GM21825 (cell line): ENCODE measurements at regions not wholly inside any gene's neighbourhood (a gene's known extent, or its start where the extent isn't known, plus 50 kb on each side); places are given as distances from the start of the nearest gene placed in this dataset.
"Not testable (repeated sequence)": the region's sequence is repeated elsewhere in the genome, so short reads cannot be mapped to it uniquely, and the experiment has no call there.

Experiments
- ATAC-seq: cut with Tn5 transposase; IDR thresholded peaks from one replicate; pipeline ENCODE4 v1.9.1; 2021; ENCODE audit warnings: mild to moderate bottlenecking, moderate library complexity; ENCODE audit not compliant: unreplicated experiment

DNA sequence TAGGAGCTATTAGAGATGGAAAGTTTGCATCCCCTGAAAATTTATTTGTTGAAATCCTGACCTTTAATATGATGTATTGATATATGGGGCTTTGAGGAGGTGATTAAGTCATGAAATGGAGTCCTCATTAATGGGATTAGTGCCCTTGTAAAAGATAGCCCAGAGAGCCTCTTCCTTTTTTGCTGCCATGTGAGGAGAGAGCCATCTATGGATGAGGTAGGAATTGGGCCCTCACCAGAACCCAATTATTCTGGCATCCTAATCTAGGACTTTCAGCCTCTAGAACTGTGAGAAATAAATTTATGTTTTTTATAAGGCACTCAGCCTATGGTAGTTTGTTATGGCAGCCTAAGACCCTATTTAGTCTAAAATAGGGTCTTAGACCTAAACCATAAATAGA lies 250.2 kb upstream of the SLITRK1 start:
- no peak for ATAC-seq

DNA sequence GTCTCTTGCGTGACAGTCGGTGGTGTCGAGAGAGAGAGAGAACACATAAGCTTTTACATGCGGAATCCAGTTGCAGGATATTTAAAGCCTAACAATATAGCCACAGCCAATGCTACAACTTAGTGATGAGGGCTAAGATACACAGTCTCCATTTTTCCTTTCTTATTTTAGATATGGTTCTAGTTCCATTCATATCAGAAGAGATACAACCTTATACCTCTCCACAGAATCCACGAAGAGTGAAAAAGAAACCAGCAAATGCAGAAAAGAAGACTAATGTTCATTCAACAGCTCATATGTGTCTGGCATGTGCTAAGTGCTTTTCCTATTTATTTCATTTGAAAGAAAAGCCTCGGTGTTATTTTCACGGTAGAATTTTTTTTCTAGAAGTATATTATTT lies 249.0 kb upstream of the SLITRK1 start:
- ATAC-seq = no peak

DNA sequence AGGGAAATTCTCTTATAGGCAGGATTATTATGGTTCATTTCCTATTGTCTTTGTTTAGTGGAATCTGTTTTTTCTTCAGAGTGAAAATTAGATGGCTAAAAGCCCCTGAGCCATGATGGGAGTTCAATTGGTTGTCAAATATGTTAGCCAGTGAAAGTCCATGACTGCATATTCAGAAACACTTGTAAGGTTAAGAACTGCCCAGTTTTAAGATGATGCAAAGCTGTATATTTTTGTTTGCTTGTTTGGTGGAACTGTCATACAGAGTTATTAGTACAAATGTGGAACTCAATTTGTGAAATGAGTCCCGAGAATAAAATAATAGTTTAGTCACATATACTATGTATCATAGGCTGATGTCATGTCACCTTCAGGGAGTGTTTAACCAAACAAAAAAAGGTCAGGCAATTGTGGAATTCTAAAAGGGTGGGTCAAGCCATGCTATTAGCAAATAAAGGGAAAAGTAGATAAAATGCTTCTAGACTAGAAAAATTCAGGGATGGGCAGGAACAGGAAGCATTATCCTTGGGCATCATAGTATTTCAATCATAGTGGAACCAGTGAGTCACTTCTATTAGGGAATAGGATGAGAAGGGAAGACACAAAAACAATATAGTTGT lies 248.3 kb upstream of the SLITRK1 start:
- no peak for ATAC-seq

DNA sequence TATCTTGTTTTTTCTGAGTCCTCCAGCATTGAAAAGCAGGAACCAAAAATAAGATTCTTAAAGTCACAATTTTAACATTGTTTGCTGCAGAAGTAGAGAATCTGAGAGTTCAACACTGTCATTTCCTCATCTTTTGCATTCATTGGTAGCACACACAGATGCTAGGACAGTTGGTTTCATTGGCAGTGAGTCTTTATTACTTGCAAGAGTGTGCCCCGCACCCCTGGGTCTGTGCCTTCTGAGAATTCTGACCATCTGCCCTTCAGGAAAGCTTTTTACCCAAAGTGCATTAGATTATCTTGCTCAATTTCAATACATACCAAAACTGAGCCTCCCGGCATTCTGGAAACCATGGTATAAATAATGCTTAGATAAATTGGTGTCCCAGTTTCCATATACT lies 247.7 kb upstream of the SLITRK1 start:
- no peak for ATAC-seq

DNA sequence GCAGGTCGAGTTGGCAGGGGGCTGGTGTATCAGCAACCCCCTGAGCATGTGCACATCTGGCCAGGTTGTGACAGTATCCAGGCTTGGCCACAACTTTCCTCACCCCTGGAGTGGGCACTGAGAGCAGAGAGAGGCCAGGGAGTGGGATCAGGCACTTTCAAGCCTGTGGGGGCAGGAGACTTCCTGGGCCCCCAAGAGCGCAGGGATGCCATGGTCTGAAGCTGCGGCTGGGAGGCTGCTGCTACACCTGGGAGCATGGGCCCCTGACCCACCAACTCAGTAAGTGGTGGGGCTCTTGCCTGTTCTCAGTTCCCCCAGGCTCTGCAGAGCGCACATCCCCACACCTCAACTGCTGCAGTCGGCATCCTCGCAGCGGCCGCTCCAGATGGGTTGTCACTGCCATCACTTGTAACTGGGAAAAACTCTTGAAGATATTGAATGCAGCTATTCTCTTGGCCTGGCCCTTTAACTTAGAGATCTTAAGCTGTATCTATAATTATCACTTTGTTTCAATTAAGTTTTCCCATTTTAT lies 245.4 kb upstream of the SLITRK1 start:
- ATAC-seq = no peak

DNA sequence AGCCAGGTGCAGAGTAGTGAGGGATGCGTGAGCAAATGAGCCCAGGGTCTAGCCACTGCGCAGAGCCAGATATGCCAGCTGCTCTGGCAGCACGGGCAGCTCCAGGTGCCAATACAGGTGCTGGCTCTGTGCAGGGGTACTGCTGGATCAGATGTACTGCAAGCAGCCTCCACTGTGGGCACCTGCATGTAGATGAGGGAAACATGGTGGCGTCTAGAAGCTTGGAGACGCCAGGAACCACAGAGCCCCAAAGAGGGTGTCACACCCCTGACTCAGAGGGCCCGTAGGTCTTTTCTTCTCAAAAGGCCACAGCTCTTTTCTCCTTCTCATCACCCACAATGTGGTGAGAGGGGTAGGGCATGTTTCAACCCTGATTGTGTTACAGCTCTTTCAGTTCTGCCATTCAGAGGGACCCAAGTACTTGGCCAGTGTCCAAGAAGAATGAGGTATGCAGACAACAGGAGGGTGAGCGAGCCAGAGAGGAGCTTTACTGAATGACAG lies 244.4 kb upstream of the SLITRK1 start:
- no peak for ATAC-seq

DNA sequence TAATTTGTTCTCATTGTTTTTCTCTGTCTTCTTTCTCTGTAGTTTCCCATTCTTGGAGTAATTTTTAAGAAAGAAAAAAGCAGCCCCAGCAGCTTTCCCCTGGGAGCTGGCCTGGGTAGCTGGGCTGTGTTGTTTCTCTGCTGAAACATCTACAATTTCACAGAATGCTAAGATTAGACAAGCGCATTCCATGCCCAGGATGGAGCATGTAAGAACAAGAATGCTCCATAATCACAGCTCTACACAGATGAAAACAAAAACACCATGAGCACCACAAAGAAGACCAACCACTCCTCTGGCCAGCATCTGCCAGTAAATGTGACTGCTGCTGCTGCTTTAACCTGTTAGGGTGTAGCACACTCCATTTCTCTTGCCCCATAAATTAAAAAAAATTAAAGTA lies 239.2 kb upstream of the SLITRK1 start:
- no peak for ATAC-seq

DNA sequence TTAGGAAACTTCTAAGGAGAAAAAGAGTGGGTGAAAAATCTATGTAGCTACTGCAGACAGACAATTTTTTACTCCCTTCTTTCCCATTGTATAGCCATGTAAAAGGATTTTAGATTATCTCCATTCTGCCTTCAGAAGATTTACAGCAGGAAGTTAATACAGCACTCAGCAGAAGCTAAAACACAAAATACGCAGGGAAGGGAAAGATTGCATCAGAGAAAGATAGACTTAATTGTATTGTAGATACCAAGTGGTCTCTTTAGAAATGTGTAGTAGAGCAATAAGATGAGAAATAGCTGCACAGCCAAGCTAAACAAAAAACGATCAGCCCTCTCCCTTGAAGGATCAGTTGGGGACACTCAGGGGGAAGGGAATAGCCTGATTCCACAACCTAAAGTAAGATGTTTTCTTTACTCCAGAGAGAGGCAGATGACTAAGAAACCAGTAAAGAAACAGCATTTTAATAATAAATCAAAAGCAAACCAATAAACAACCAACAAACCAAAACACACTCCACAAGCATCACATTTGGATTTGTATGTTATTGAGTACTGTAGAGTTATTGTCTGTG lies 236.7 kb upstream of the SLITRK1 start:
- no peak for ATAC-seq

DNA sequence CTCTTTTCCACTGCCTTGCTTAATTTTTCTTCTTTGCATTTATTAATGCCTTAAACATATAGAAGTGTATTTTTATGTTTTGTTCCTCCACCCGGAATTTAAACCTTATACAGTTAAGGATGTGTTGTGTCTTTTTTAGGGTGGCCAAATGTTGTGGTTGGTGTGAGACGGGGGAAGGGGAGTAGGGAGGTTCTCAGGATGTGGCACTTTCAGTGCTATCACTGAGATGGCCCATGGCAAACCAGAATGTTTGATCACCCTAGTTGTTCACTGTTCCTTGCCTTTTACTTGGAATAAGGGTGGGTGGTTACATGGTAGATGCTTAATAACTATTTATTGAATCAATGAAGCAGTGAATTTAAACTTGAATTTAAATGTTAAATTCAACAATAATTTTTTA lies 216.0 kb upstream of the SLITRK1 start:
- no peak for ATAC-seq

DNA sequence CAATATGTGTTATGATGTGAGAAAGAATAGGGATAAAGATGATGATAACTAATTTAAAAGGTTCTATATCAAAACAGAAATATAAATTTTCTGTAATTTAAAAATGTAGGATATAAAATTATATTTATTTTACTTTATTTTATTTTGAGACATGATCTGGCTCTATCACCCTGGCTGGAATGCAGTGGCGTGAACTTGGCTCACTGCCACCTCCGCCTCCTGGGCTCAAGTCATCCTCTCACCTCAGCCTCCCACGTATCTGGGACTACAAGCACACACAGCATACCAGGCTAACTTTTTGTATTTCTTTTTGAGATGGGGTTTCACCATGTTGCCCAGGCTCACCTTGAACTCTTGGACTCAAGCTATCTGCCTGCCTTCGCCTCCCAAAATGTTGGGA lies 214.9 kb upstream of the SLITRK1 start:
- ATAC-seq = no peak

DNA sequence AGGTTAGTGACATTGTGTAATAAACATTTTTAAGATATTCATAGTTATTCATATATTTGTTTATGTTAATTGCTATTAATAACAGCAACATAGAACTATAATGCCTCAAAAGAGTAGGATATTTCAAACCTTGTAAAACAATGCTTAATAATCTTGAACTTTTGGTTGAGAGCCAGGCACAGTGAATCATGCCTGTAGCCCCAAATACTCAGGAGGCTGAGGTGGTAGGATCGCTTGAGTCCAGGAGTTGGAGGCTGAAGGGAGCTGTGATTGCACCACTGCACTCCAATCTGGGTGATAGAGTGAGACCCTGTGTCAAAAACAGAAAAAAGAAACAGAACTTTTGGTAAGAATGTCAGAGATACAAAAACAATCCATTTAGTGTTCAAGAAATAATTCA lies 213.9 kb upstream of the SLITRK1 start:
- no peak for ATAC-seq

DNA sequence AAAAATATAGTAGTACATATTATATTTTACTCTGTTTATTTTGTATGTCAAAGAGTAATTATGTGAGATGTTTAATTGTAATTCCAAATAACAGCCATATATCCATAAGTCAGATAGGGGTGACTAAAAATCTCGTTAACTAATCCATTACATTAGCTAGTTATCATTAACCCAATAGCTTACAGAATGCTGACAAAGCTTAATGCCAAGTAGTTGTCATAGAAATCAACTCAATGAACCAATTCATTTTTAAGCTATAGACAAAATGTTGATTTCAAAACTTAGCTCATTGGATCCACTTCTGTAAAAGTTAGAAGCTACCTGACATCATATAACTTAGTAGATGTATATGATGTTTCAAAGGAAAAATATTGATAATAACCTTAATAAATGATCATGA lies 206.7 kb upstream of the SLITRK1 start:
- ATAC-seq = no peak

DNA sequence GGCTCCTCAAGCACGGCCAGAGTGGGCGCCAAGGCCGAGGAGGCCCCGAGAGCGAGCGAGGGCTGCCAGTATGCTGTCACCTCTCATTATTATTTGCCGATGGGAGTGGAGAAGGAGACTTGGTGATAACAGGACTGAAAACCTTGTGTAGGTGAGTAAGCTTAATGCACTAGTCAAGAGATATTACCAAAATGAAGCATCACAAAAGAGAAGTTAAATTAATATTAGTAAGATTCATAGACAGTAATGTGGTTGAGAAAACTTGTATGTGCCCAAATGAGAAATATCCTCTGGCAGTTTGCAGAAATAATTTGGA lies 204.5 kb upstream of the SLITRK1 start:
- ATAC-seq = no peak

DNA sequence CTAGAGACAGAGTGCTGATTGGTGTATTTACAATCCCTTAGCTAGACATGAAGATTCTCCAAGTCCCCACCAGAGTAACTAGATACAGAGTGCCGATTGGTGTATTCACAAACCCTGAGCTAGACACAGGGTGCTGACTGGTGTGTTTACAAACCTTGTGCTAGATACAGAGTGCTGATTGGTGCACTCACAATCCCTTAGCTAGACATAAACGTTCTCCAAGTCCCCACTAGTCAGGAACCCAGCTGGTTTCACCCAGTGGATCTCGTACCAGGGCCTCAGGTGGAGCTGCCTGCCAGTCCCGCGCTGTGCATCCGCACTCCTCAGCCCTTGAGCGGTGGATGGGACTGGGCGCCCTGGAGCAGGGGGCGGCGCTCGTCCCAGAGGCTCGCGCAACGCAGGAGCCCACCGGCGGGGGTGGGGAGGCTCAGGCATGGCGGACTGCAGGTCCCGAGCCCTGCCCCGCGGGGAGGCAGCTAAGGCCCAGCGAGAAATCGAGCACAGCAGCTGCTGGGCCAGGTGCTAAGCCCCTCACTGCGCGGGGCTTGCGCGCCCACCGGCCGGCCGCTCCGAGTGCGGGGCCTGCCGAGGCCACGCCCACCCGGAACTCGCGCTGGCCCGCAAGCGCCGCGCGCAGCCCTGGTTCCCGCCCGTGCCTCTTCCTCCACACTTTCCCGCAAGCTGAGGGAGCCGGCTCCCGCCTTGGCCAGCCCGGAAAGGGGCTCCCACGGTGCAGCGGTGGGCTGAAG lies 204.0 kb upstream of the SLITRK1 start:
- not testable (repeated sequence) for ATAC-seq

DNA sequence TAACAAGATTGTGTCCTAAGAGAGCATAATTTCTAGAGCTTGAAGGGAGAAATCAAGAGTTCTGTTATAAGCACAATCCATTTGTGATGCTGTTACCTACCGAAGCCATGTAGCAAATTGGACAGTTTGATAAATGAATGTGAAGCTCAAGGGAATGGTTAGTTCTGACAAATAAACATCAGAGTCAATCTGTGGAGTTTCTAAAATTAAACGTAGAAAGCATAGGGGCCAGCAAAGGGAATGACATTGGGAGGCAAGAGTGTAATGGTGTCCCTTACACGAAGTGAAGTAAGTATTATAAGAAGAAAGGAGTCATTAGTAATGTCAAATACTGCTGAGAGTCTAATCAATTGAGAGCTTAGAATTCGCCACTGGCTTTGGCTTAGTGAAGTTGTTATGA lies 200.2 kb upstream of the SLITRK1 start:
- no peak for ATAC-seq

DNA sequence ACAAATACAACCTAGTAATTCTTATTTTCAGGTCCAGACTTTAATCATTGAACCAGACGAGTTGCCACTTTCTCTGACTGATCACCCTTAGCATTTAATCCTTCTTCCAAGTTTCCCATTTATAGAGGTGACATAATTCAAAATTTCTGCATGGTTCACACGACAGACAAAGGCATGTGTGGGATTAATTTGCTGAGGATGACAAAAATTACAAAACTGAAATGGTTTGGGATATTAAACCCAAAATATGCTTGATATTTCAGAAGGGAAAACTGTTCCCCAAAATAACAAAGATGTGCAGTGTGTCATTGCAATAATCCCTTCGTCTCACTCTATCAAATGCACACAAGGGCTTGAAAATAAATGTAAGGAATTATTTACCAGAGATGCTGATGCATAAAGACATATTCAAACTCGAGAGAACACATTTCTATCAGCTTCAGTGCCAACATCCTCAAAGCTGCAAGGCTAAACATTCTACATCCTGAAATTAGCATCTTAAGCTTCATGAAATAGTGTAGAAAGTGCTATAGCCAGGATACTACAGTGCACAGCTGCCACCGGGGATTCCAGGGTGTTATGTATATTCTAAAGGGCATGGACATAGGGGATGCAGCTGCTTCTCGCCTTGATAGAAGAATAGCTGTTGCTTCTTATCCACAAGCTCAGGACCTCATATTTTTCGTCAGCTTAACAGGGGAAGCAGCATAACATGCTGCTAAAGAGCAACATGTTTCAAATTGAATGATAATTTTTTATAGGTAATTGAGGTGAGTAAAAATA lies 198.7 kb upstream of the SLITRK1 start:
- no peak for ATAC-seq

DNA sequence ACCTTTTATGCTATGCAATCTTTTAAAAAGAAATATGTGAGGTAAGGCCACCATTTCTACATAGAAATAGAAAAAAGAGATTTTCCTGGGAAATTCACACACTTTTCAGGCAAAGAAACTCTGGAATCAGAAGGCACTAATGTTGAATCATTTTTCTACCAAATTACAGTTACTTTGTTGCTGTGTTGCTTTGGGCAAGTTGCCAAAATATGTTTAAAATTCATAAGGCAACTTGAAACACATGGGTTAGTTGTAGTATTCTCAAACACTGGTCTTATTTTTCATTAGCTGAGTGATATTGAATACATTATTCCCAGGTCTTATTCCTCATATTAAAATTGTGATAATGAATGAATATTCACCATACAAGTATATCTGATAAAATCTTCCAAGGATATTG lies 195.0 kb upstream of the SLITRK1 start:
- ATAC-seq = no peak

DNA sequence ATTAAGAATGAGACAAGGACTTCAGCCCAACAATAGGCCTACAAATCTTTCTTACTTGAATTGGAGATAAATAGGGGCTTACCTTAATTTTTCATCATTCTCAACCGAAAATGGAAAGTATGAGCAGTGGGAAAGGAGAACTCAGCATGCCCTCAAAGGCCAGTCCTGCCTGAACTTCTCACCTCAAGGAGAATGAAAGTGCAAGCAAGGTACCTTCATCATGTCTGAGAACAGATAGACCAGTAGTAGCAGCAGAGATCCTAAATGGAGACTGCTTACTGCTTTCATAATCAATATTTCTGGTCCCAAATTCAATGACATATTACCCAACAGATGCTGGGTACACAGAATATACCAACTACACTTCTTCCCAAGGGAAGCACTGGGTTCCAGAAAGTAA lies 194.0 kb upstream of the SLITRK1 start:
- no peak for ATAC-seq

DNA sequence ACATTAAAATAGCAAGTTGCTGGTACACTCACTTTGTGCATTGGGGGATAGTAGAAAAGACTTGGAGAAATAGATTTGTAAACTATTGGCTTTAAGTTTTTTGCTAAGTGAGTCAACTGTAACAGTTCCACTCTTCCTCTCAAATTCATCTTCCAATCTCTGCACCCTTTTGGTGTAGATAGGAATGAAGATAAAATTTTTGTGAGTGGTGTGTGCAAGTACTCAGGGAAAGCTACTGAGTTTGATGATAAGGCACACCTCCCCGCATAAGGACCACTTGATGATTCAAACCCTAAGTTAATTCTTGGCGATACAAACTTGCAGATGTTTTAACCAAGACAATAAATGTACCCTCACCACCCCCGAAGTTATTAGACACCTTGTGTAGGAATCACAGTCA lies 168.3 kb upstream of the SLITRK1 start:
- ATAC-seq = no peak

DNA sequence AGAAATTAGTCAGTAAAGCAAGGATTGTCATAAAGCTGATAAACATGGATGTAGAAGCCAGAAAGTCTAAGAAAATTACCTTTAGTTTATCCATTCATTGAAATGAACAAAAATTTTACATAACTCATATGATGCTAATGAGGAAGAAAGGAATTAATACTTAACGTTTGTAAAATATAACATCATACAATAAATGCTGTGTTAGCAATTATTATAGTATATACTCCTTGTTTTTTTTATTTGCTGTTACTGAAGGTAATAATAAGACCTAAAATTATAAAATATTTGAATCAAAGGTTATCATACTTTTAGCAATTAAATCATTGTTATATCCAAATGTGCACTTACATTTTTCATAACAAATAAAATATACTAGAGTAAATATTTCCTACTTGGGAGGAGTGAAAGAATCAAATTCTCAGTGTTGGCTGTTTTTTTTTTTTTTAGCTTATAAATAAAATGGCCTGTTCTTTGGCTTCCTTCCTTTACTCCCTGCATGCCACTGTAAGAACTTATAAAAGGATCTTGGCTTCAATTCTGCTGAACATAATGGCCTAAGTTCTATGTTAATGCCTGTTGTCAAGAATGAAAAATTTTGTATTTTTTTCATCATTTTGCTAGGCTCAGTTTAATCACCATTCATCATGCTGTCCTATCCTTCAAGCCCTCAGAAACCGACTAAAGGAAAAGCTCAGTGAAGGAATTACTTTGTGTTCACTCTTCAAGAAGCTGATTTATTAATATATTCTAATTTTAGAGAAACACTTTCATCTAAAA lies 167.4 kb upstream of the SLITRK1 start:
- no peak for ATAC-seq

DNA sequence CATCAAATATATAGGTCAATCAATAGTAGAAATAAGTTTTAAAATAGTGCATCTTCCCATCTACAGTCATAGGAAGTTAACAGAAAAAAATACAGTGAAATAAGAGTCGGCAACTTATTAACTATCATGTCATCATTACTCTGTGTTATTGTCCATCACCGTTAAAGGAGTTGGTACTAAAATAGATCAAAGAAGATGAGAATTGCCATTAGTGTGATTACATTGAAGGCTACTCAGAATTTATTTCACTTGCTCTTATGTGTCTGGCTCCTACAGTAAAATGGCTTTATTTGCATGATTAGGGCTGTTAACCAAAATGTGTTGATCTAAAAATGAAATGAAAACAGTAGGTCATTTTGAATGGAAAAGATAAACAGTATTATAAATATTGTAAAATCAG lies 162.5 kb upstream of the SLITRK1 start:
- ATAC-seq = no peak
